Endothelial cell of umbilical vein (primary cell): ENCODE measurements at regions not wholly inside any gene's neighbourhood (a gene's known extent, or its start where the extent isn't known, plus 50 kb on each side); places are given as distances from the start of the nearest gene placed in this dataset.

Source experiments
- BruUV-seq: library from RNA; stranded (reverse); fragments of 400-500 nt; replicated peaks from 2 replicates; lab custom pipeline; 2021; lab: Mats Ljungman, UMichigan
- CTCF ChIA-PET: fragments of 300-600, 350-600 bp; sonication (Branson Sonifier 250); formaldehyde crosslinking; loops from one replicate; lab custom pipeline; 2021; ENCODE audit warnings: antibody characterized with exemption, inconsistent platforms; lab: Charles Lee
- POLR2A ChIA-PET: fragments of 300-600, 350-600 bp; sonication (Branson Sonifier 250); formaldehyde crosslinking; loops from one replicate; lab custom pipeline; 2021; ENCODE audit warnings: antibody characterized with exemption, inconsistent platforms; lab: Charles Lee
- DNase-seq: peaks from one replicate; pipeline ENCODE4 v3.0.0-alpha.2; 2011; ENCODE audit warnings: low read depth, low spot score
- FAIRE-seq: peaks from 2 replicates; lab custom pipeline; 2011; peaks lifted over from hg19 to GRCh38; lab: Jason Lieb, UNC
- H2AFZ ChIP-seq: 2 replicates; pipeline ENCODE4 v1.6.0; 2012; ENCODE audit warnings: low read depth, low read length, control low read depth, inconsistent platforms
- H3K27ac ChIP-seq: 2 replicates; pipeline ENCODE4 v1.5.1; 2011; ENCODE audit warnings: low read depth, mild to moderate bottlenecking, control low read depth, low read length, moderate library complexity; ENCODE audit not compliant: insufficient read depth
- H3K27me3 ChIP-seq, 2 experiments: 2 replicates each; pipeline versions ENCODE4 v1.6.0 to v1.6.1; 2011; ENCODE audit warnings: low read length in 2 of 2, mixed read lengths in 1 of 2; ENCODE audit not compliant: control insufficient read depth in 2 of 2, insufficient read depth in 2 of 2
- H3K36me3 ChIP-seq, 2 experiments: 2 replicates in 1 of 2; 3 replicates in 1 of 2; pipeline ENCODE4 v1.5.1; 2011; ENCODE audit warnings: low read length in 2 of 2, mild to moderate bottlenecking in 1 of 2, moderate library complexity in 1 of 2; ENCODE audit not compliant: control insufficient read depth in 2 of 2, insufficient read depth in 2 of 2; ENCODE audit errors: extremely low read depth in 1 of 2
- H3K4me1 ChIP-seq: 3 replicates; pipeline ENCODE4 v1.5.1; 2011; ENCODE audit warnings: mild to moderate bottlenecking, low read length; ENCODE audit not compliant: control insufficient read depth, insufficient read depth; ENCODE audit errors: extremely low read depth
- H3K4me2 ChIP-seq: 2 replicates; pipeline ENCODE4 v1.6.1; 2011; ENCODE audit warnings: low read length, control low read depth, mixed read lengths; ENCODE audit not compliant: insufficient read depth
- H3K4me3 ChIP-seq, 3 experiments: fragments of 200-600 bp in 1 of 3; sonication (generic), shearing (Covaris generic) in 1 of 3; replicated peaks in 1 of 3; 2 replicates each; pipeline ENCODE4 v1.5.1; 2011 to 2016; ENCODE audit warnings: control low read depth in 3 of 3, low read length in 3 of 3, mild to moderate bottlenecking in 2 of 3, inconsistent platforms in 1 of 3, low read depth in 1 of 3, moderate library complexity in 1 of 3; ENCODE audit not compliant: insufficient read depth in 1 of 3
- H3K79me2 ChIP-seq: 2 replicates; pipeline ENCODE4 v1.6.0; 2012; ENCODE audit warnings: low read length, inconsistent platforms; ENCODE audit not compliant: control insufficient read depth, insufficient read depth
- H3K9ac ChIP-seq: replicated peaks from 2 replicates; pipeline ENCODE3; 2011; ENCODE audit warnings: low read length, control low read depth; ENCODE audit not compliant: insufficient read depth; ENCODE audit errors: extremely low read depth
- H3K9me1 ChIP-seq: replicated peaks from 3 replicates; pipeline ENCODE4 v1.6.0; 2011; ENCODE audit warnings: mild to moderate bottlenecking, low read length; ENCODE audit not compliant: control insufficient read depth, insufficient read depth; ENCODE audit errors: extremely low read depth
- H3K9me3 ChIP-seq: replicated peaks from 2 replicates; pipeline ENCODE4 v1.5.1; 2012; ENCODE audit warnings: low read length, inconsistent platforms; ENCODE audit not compliant: control insufficient read depth, insufficient read depth
- H4K20me1 ChIP-seq: replicated peaks from 2 replicates; pipeline ENCODE3; 2011; ENCODE audit warnings: mild to moderate bottlenecking, low read length; ENCODE audit not compliant: control insufficient read depth, insufficient read depth; ENCODE audit errors: extremely low read depth
- EZH2 ChIP-seq: IDR thresholded peaks from 2 replicates; pipeline ENCODE4 v1.6.1; 2012; ENCODE audit warnings: borderline replicate concordance, low read depth, mild to moderate bottlenecking, moderate library complexity, low read length, inconsistent platforms; ENCODE audit not compliant: severe bottlenecking
- FOS ChIP-seq: IDR thresholded peaks from 2 replicates; pipeline ENCODE4 v1.6.1; 2011; ENCODE audit warnings: mild to moderate bottlenecking, low read length, moderate library complexity, borderline replicate concordance; ENCODE audit not compliant: insufficient read depth
- GATA2 ChIP-seq: IDR thresholded peaks from 2 replicates; pipeline ENCODE4 v1.7.0; 2011; ENCODE audit warnings: low read depth, mild to moderate bottlenecking, moderate library complexity, mixed read lengths, low read length; ENCODE audit not compliant: insufficient read length, insufficient read depth
- JUN ChIP-seq: IDR thresholded peaks from 2 replicates; pipeline ENCODE4 v1.6.1; 2011; ENCODE audit warnings: borderline replicate concordance, low read depth; ENCODE audit not compliant: insufficient read length, insufficient read depth
- MAX ChIP-seq: IDR thresholded peaks from 2 replicates; pipeline ENCODE4 v1.6.1; 2011; ENCODE audit not compliant: insufficient read depth, insufficient read length
- MYC ChIP-seq: IDR thresholded peaks from one replicate; pipeline ENCODE4 v1.6.1; 2011; ENCODE audit warnings: mild to moderate bottlenecking, low read depth, low read length
- POLR2A ChIP-seq: IDR thresholded peaks from 2 replicates; pipeline ENCODE4 v1.6.1; 2012; ENCODE audit warnings: low read depth, mild to moderate bottlenecking, control low read depth, low read length
- POLR2AphosphoS5 ChIP-seq: IDR thresholded peaks from 2 replicates; pipeline ENCODE4 v1.6.1; 2012; ENCODE audit warnings: low read depth, mild to moderate bottlenecking, control low read depth, low read length, moderate library complexity; ENCODE audit not compliant: insufficient read depth
- dilution Hi-C: fragments of 300-500 bp; cut with MboI; formaldehyde crosslinking; loops from one replicate; pipeline ENCODE4 v1.15.0; 2019; ENCODE audit warnings: low sequenced_read_pairs; ENCODE audit not compliant: extremely low pct_ligation_motif_present
- intact Hi-C: fragments of 100-400 bp; cut with micrococcal nuclease; formaldehyde crosslinking; loops from one replicate; pipeline ENCODE4 v1.10.0; 2022
- TF ChIP-seq, protein P1 (sequence below), 2 donors: IDR thresholded peaks; 1 replicate in 1 of 2; 2 replicates in 1 of 2; pipeline ENCODE4 v1.5.1; 2011; ENCODE audit warnings: low read length in 2 of 2, mild to moderate bottlenecking in 2 of 2, moderate library complexity in 2 of 2, control low read depth in 1 of 2, inconsistent platforms in 1 of 2, low read depth in 1 of 2; ENCODE audit not compliant: insufficient read depth in 1 of 2; ENCODE audit errors: extremely low read depth in 1 of 2

- dilution Hi-C loops: no loop called here
- Histone ChIP-seq H3K9me3 (no peaks in the 10 kb centered on the region), H3K79me2 (no peaks in the 10 kb centered on the region), H3K36me3 (peaks cover 6 to 11% of the 10 kb centered on the region in 2 experiments), H2AFZ (no peak overlapping the region), H3K4me3 (no peak overlapping the region), H3K9me1 (no peaks in the 10 kb centered on the region), H3K27me3 (no peaks in the 10 kb centered on the region), H3K4me1 (no peaks in the 10 kb centered on the region), H3K9ac (no peak overlapping the region), H3K4me2 (no peak overlapping the region), H3K27ac (no peak overlapping the region), H4K20me1 (peaks cover 2% of the 10 kb centered on the region)
- CTCF ChIA-PET: interaction anchor here (0.6 to 1.3 kb wide), 3 partner anchors 12 to 108 kb away, joined by 3 read pairs; no protein-coding TSS in a partner anchor
- no peak for FAIRE-seq
- POLR2A ChIA-PET: no interaction called here
- DNase-seq: no peak
- BruUV-seq: no TSS peak
- intact Hi-C loops: no loop called here
- no peak for TF ChIP-seq FOS
- TF ChIP-seq POLR2AphosphoS5: no peak
These were observed 258.1 kb downstream of the UTRN start for GRCh38 chr6:144543006-144543871.

- H3K9me3 ChIP-seq: no peaks in the 10 kb centered on the region
- intact Hi-C loops: no loop called here
- TF ChIP-seq POLR2AphosphoS5: no peak
- TF ChIP-seq EZH2: no peak
- TF ChIP-seq GATA2: no peak
- TF ChIP-seq, protein P1, sequence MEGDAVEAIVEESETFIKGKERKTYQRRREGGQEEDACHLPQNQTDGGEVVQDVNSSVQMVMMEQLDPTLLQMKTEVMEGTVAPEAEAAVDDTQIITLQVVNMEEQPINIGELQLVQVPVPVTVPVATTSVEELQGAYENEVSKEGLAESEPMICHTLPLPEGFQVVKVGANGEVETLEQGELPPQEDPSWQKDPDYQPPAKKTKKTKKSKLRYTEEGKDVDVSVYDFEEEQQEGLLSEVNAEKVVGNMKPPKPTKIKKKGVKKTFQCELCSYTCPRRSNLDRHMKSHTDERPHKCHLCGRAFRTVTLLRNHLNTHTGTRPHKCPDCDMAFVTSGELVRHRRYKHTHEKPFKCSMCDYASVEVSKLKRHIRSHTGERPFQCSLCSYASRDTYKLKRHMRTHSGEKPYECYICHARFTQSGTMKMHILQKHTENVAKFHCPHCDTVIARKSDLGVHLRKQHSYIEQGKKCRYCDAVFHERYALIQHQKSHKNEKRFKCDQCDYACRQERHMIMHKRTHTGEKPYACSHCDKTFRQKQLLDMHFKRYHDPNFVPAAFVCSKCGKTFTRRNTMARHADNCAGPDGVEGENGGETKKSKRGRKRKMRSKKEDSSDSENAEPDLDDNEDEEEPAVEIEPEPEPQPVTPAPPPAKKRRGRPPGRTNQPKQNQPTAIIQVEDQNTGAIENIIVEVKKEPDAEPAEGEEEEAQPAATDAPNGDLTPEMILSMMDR (IDR thresholded peaks at IDR 0.05; ENCODE audit: extremely low read depth in 1 of 2, insufficient read depth in 1 of 2, low read depth in 1 of 2, low read length in 2 of 2): no peak
- TF ChIP-seq FOS: no peak
- no peak for TF ChIP-seq JUN
- TF ChIP-seq MAX: no peak
- no peak for TF ChIP-seq POLR2A
- TF ChIP-seq MYC: no peak
- ChIA-PET POLR2A (no interaction called here), CTCF (no interaction called here)
- H3K4me2 ChIP-seq: no peak overlapping the region
- no peak overlapping the region for H3K27ac ChIP-seq
- H3K27me3 ChIP-seq: no peaks in the 10 kb centered on the region
- no peaks in the 10 kb centered on the region for H3K79me2 ChIP-seq
- FAIRE-seq (no peak), DNase-seq (no peak)
- no peaks in the 10 kb centered on the region for H3K4me1 ChIP-seq
- no TSS peak for BruUV-seq
- peaks cover 2% of the 10 kb centered on the region for H4K20me1 ChIP-seq
- dilution Hi-C loops: no loop called here
- no peak overlapping the region for H3K4me3 ChIP-seq
- no peak overlapping the region for H3K9ac ChIP-seq
- H3K9me1 ChIP-seq: no peaks in the 10 kb centered on the region
- H3K36me3 ChIP-seq: peaks cover 10 to 13% of the 10 kb centered on the region in 2 experiments
- no peak overlapping the region for H2AFZ ChIP-seq
These were observed 259.2 kb downstream of the UTRN start for GRCh38 chr6:144544266-144544830.
